Globus pallidus (tissue), 1 donor: ENCODE measurements at regions not wholly inside any gene's neighbourhood (a gene's known extent, or its start where the extent isn't known, plus 50 kb on each side); places are given as distances from the start of the nearest gene placed in this dataset.
"Not testable (repeated sequence)": the region's sequence is repeated elsewhere in the genome, so short reads cannot be mapped to it uniquely, and the experiment has no call there.

Experiments used
- DNase-seq: peaks from one replicate; pipeline ENCODE4 v3.0.0-alpha.2; 2015; ENCODE audit warnings: low spot score

- DNase-seq = no peak
Observed at GRCh38 chr16:49940464-49941224, 84.4 kb upstream of the CNEP1R1 start.

GRCh38 chr16:49944221-49944620 is 80.8 kb upstream of the CNEP1R1 start:
- no peak for DNase-seq

- no peak for DNase-seq
Observed at GRCh38 chr16:49947907-49948678, 76.9 kb upstream of the CNEP1R1 start.

DNA sequence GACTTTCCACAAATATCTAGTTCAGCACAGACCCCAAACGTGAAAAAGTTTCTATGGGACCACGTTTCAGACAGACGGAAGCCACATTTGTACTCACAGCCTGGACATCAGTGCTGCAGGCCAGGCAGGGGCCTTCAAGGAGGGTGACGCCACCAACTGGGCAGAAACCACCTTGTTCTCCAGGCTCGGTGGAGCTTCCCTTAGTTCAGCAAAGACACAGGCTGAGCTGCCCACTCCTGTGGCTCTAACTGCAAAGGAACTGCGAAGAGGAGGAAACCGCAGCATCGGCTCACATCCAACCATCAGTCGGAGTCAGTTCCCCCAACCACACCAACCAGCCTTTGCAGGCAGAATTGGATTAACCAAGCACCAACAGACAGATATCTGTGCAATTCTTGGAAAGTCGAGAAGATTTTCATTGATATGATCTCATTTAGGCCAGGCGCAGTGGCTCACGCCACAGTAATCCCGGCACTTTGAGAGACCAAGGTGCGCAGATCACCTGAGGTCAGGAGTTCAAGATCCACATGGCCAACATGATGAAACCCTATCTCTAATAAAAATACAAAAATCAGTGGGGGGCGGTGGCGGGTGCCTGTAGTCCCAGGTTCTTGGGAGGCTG is 73.3 kb upstream of the CNEP1R1 start:
- no peak for DNase-seq

DNA sequence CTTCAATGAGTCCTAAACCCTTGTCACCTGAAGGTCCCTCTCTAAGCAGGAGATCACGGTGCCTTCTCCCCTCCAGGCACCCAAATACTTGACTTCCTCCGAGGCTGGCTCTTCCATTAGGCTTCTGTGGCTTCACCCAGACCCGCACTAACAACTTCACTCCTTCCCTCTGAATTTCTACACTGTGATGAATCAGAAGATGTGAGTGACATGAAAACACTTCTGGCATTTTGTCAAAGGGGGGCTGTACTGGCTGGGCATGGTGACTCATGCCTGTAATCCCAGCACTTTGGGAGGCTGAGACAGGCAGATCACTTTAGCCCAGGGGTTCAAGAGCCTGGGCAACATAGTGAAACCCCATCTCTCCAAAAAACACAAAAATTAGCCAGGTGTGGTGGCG is 72.6 kb upstream of the CNEP1R1 start:
- DNase-seq = no peak

DNA sequence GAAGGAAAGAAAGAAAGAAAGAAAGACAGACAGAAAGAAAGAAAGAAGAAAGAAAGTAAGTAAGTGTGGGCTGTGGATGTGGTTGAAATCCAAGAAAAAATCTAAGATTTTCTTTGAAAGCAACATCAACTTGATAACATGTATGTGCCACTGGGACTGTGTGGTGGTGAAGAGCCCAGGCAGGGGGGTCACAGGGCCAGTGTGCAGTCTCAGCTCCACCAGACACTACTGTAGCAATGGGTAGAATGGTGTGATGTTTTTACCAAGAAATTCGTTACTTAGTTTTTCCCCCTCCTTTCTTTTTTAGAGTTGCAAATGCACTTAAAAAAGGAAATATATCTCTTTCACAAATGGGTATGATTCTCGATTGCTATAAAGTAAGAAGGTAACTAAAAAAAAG is 71.9 kb upstream of the CNEP1R1 start:
- DNase-seq = no peak

- no peak for DNase-seq
Observed at GRCh38 chr16:49955858-49956257, 69.2 kb upstream of the CNEP1R1 start.

DNA sequence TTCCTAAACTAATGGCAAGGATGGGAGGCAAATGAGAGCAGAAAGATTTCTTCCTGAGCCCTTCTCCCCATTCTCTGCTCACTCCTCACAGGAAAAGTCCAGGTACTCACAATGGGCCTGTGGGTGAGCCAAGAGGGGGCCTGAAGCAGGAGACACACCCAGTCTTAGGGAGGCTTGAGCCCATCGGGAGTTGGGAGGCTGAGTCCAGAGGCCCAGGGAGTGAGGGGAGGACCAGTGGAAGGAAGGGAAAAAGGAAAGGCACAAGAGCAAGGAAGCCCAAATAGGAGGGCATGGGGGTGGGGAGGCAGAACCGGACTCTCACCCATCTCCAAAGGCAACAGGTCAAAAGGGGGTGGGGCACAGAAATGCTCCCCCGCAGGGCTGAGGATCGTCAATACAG is 68.1 kb upstream of the CNEP1R1 start:
- no peak for DNase-seq

GRCh38 chr16:49958448-49958847 is 66.6 kb upstream of the CNEP1R1 start:
- DNase-seq = no peak

GRCh38 chr16:49959552-49960277 is 65.3 kb upstream of the CNEP1R1 start:
- no peak for DNase-seq

- no peak for DNase-seq
Observed at GRCh38 chr16:49961089-49961488, 63.9 kb upstream of the CNEP1R1 start.

DNA sequence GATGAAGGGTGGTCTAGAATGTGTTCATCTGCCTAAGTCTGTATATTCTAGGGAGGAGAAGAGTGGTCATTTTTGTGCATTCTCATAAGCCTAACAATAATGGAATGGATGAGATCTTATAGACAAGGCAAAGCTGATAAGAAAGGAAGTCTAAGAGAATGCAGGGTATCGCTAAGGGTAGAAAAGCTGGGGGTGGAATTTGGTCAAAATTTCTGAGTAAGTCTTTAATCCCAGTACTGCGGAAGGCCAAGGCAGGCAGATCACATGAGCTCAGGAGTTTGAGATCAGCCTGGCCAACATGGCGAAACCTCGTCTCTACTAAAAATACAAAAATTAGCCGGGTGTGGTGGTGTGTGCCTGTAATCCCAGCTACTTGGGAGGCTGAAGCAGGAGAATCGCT is 62.5 kb upstream of the CNEP1R1 start:
- not testable (repeated sequence) for DNase-seq

GRCh38 chr16:49964316-49964715 is 60.7 kb upstream of the CNEP1R1 start:
- no peak for DNase-seq

- DNase-seq = no peak
Observed at GRCh38 chr16:49964973-49965372, 60.1 kb upstream of the CNEP1R1 start.

- DNase-seq = no peak
Observed at GRCh38 chr16:49967012-49967559, 57.9 kb upstream of the CNEP1R1 start.

DNA sequence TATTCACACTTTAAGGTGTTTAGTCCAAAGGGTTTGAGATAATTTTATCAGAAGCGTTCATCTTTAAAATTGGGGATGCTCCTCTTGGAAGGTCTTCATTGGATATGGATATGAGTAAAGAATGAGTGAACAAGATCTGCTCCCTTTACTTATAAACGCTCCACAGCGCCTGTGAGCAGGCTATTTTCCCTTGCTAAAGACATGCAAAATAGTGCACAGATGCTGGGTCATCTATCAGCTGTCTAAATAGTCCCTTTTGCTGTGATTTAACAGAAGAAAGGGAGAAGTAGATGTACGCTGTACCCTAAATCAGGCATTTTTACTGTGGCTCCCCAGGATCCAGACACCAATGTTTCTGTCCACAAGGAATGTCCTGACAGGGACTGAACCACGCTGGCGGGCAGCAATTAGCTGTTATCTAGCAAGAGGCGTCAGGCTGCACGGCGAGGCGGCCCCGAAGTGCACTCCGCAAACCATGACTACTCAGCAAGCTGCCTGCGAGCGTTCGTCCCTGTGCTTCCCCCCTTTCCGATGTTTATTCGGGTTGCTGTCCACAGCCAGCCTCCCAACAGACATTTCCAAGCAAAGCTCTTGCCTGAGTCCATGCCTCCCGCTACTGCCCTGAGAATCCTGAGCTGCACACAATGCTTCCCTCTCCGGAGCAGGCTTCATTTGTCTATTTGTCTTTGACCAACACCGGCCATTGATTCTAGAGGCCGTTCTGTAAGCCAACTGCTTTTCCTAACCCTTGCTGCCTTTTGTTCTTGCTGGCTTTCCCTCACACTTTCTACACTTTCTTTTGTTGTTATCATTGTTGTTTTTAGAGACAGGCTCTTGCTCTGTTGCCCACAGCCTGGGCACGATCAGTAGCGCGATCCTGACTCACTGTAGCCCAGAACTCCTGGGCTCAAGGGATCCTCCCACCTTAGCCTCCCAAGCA is 55.7 kb upstream of the CNEP1R1 start:
- no peak for DNase-seq

GRCh38 chr16:49970797-49971431 is 54.1 kb upstream of the CNEP1R1 start:
- DNase-seq = no peak

DNA sequence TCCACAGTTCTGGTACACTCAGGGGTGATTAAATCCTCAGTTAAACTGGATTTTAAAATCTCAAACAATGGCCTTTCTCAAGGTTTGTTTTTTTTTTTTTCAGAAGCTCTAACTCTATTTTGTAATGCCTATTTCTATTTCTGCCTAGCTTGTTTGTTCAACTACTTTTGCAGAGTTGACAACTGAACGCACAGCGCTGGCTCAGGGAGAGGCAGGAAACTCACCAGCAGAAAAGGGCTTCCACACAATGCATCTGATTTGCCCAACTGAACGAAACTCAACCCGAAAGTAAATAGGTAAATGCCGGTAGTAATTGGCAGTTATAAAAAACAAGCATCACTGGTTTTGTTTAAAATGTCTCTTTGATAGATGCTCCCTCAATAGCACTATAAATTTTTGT is 52.7 kb upstream of the CNEP1R1 start:
- DNase-seq = no peak

DNA sequence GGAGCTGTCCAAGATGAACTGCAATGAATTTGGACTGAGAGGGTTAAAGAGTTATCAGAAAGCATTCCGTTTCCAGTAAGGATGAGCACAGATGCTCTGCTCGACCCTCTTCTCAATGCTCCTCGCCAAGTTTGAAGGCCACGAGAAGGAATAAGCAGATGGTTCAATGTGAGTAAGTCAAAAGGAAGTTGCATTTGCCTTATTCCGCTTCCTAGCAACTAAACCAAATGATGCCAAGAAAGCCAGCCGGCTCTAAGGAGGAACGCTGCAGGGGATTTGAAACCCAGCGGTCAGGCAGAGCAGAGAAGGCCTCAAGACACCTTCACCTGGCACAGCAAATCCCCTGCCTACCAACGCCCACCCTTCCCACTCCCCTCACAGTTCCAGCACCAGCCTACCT is 52.1 kb upstream of the CNEP1R1 start:
- DNase-seq = no peak
